ENCODE measurements at regions not wholly inside any gene's neighbourhood (a gene's known extent, or its start where the extent isn't known, plus 50 kb on each side); places are given as distances from the start of the nearest gene placed in this dataset.

DNA sequence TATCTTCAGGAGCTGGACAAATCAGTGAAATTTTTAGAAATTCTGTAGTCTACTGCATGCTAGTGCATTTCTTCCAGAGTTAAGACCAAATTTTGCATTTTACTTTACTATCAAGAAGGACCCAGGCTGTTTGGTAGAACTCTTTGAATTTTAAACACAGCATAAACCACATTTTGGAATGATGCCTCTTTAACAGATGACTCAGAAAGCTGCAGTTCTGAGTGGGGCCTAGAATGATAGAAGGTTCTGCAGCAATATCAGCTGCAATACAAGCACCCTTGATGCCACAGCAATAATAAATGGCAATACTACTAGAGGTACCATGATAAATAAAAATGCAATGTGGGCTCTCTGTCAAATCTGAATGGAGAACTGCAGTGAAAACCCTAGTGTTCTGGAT, 198.7 kb downstream of the TMA16 start:
- TF ChIP-seq POLR2A (IDR thresholded peaks at IDR 0.05; ENCODE audit: low read length): no peak
- TF ChIP-seq, protein P1, sequence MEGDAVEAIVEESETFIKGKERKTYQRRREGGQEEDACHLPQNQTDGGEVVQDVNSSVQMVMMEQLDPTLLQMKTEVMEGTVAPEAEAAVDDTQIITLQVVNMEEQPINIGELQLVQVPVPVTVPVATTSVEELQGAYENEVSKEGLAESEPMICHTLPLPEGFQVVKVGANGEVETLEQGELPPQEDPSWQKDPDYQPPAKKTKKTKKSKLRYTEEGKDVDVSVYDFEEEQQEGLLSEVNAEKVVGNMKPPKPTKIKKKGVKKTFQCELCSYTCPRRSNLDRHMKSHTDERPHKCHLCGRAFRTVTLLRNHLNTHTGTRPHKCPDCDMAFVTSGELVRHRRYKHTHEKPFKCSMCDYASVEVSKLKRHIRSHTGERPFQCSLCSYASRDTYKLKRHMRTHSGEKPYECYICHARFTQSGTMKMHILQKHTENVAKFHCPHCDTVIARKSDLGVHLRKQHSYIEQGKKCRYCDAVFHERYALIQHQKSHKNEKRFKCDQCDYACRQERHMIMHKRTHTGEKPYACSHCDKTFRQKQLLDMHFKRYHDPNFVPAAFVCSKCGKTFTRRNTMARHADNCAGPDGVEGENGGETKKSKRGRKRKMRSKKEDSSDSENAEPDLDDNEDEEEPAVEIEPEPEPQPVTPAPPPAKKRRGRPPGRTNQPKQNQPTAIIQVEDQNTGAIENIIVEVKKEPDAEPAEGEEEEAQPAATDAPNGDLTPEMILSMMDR (IDR thresholded peaks at IDR 0.05): no peak
- TF ChIP-seq CBX8 (IDR thresholded peaks at IDR 0.05): no peak
- TF ChIP-seq REST (IDR thresholded peaks at IDR 0.05): no peak

Data from A549 (cell line).